SU-DHL-6 (cell line): ENCODE measurements at regions not wholly inside any gene's neighbourhood (a gene's known extent, or its start where the extent isn't known, plus 50 kb on each side); places are given as distances from the start of the nearest gene placed in this dataset.
"Not testable (repeated sequence)": the region's sequence is repeated elsewhere in the genome, so short reads cannot be mapped to it uniquely, and the experiment has no call there.

Experiments used
- H2AFZ ChIP-seq: fragments of 200-600 bp; sonication (generic); 2 replicates; pipeline ENCODE4 v1.6.1; 2014; ENCODE audit warnings: low read depth, mild to moderate bottlenecking, moderate library complexity, mixed read lengths, antibody characterized with exemption, low read length; ENCODE audit not compliant: severe bottlenecking
- H3F3A ChIP-seq: fragments of 200-600 bp; shearing (Covaris generic); 2 replicates; pipeline ENCODE4 v1.6.0; 2016; ENCODE audit warnings: antibody characterized with exemption, mild to moderate bottlenecking; ENCODE audit not compliant: insufficient read depth
- H3K27ac ChIP-seq: fragments of 200-600 bp; sonication (generic); 2 replicates; pipeline ENCODE4 v1.5.1; 2016; ENCODE audit warnings: low read depth, mild to moderate bottlenecking, low read length, moderate library complexity, mixed read lengths
- H3K27me3 ChIP-seq: fragments of 200-600 bp; sonication (generic), shearing (Covaris generic); 2 replicates; pipeline ENCODE4 v1.6.0; 2014; ENCODE audit warnings: mild to moderate bottlenecking, low read length
- H3K36me3 ChIP-seq: fragments of 200-600 bp; sonication (generic); 2 replicates; pipeline ENCODE4 v1.6.1; 2014; ENCODE audit warnings: mild to moderate bottlenecking, low read length, mixed read lengths
- H3K4me2 ChIP-seq: fragments of 300-600, 200-600 bp; shearing (Covaris generic), sonication (generic); 2 replicates; pipeline ENCODE4 v1.6.0; 2014; ENCODE audit warnings: low read length, low read depth, mild to moderate bottlenecking; ENCODE audit not compliant: poor library complexity, severe bottlenecking
- H3K4me3 ChIP-seq: fragments of 200-600 bp; sonication (generic); 2 replicates; pipeline ENCODE4 v1.5.1; 2014; ENCODE audit warnings: antibody characterized with exemption, low read length, mild to moderate bottlenecking, mixed read lengths; ENCODE audit not compliant: insufficient read depth, poor library complexity, severe bottlenecking
- H3K79me2 ChIP-seq: fragments of 200-600 bp; sonication (generic); 2 replicates; pipeline ENCODE4 v1.6.1; 2014; ENCODE audit warnings: mild to moderate bottlenecking, low read length, moderate library complexity; ENCODE audit not compliant: insufficient read depth
- H3K9ac ChIP-seq: fragments of 200-600 bp; sonication (generic); 2 replicates; pipeline ENCODE4 v1.7.0; 2014; ENCODE audit warnings: mild to moderate bottlenecking, low read length
- H3K9me2 ChIP-seq: fragments of 200-600 bp; sonication (generic); replicated peaks from 2 replicates; pipeline ENCODE4 v1.6.1; 2014; ENCODE audit warnings: low read length; ENCODE audit not compliant: insufficient read depth
- H3K9me3 ChIP-seq: fragments of 200-600 bp; sonication (generic); 2 replicates; pipeline ENCODE4 v1.6.1; 2014; ENCODE audit warnings: low read length, mixed read lengths; ENCODE audit not compliant: insufficient read depth
- H4K20me1 ChIP-seq: fragments of 200-600 bp; sonication (generic); 2 replicates; pipeline ENCODE4 v1.6.1; 2014; ENCODE audit warnings: low read depth, mild to moderate bottlenecking, antibody characterized with exemption, low read length, moderate library complexity, mixed read lengths
- CTCF ChIP-seq: fragments of 200-600 bp; sonication (generic); IDR thresholded peaks from one replicate; pipeline ENCODE4 v1.5.1; 2017; ENCODE audit warnings: antibody characterized with exemption, mild to moderate bottlenecking, low read length, moderate library complexity; ENCODE audit not compliant: insufficient read depth, poor library complexity, severe bottlenecking
- EZH2phosphoT487 ChIP-seq: fragments of 200-600 bp; sonication (generic), shearing (Covaris generic); conservative IDR thresholded peaks from 2 replicates; pipeline ENCODE4 v1.6.1; 2018; ENCODE audit warnings: mild to moderate bottlenecking, antibody characterized with exemption, low read length, moderate library complexity, mixed read lengths

DNA sequence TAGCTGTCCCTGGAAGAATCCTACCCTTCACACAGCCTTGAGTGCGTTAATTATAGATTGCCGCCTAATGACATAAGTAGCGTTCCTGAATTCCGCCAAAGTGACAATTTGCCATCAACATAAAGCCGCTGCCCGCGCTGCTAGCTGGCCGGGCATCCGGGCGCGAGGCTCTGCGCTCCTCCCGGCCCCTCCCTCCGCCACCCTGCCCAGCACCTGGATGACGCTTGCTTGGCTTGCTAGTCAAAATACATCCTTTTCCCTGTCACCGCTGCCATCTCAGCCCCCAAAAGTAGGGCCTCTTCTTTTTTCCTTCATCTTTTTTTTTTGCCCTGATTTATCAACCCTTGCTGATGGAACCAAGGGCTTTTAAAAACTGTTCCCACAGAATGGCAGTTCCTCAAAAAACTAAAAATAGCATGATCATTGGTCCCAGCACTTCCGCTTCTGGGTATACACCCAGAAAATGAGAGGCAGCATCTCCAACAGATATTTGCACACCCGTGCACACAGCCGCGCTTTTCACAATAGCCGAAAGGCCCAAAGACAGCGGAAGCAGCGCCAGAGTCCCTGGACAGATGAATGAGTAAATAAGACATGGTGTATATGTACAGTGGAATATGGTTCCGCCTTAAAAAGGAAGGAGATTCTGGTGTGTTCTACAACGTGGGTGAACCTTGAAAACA is 235.2 kb downstream of the BCL11B start:
- Histone ChIP-seq H3K9me3 (no peaks in the 10 kb centered on the region), H3K9me2 (no peaks in the 10 kb centered on the region), H3K27me3 (no peaks in the 10 kb centered on the region), H4K20me1 (no peaks in the 10 kb centered on the region), H3F3A (no peaks in the 10 kb centered on the region), H3K4me2 (no peak overlapping the region), H2AFZ (no peak overlapping the region), H3K79me2 (no peaks in the 10 kb centered on the region), H3K27ac (no peak overlapping the region), H3K36me3 (no peaks in the 10 kb centered on the region), H3K9ac (no peak overlapping the region), H3K4me3 (no peak overlapping the region)
- TF ChIP-seq CTCF (no peak), EZH2phosphoT487 (no peak)

DNA sequence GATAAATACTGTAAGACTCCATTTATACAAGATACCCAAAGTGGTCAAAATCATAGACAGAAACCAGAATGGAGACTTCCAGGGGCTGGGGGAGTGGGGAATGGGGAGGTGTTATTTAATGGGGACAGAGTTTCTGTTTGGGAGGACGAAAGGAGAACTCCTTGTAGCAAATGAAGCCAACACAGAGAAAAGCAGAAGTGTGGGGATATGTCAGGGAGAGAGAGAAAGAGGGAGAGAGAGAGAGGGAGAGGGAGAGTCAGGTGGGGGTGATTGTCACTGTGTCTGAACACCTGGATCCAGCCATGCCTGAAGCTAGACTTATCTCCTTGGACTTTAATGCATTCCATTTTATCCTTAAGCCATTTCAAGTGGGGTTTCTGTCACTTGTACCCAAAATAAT is 234.7 kb downstream of the BCL11B start:
- not testable (repeated sequence) for H3K9me3 ChIP-seq, H3K27ac ChIP-seq, H3F3A ChIP-seq, H3K9me2 ChIP-seq, H3K36me3 ChIP-seq, H3K79me2 ChIP-seq, H3K27me3 ChIP-seq, H4K20me1 ChIP-seq, H3K4me2 ChIP-seq, H3K4me3 ChIP-seq, H3K9ac ChIP-seq, H2AFZ ChIP-seq

DNA sequence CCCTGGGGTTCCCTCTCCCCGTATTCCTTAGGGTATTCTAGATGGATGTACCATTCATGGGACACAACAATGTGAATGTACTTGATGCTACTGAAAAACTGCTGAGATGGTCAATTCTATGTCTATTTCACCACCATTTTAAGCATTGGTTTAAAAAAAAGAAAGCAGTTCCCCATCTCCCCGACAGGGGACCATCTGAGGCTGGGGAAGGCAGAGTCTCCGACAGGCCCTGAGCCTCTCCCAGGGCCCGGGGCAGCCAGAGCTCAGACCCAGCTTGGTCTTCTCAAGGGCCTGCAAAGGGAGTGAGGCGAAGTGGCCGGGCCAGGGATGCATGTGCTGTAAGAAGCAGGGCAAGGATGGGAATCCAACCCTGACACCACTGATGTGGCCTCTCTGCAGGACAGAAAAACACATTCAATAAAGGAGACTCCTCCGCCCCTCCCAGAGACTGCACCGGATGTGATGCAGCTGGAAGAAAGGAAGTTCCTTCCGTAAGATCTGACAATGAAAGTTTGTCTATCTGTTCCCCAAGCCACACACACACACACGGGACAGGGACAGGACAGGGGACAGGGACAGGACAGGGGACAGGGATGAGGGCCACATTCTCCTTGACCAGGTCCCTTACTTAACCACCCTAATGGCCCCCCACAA is 234.1 kb downstream of the BCL11B start:
- no peaks in the 10 kb centered on the region for H3K79me2 ChIP-seq
- H3K4me2 ChIP-seq = no peak overlapping the region

More for the DNA sequence above, 234.1 kb downstream of the BCL11B start:
- no peaks in the 10 kb centered on the region for H3F3A ChIP-seq
- H3K9ac ChIP-seq = no peak overlapping the region
- H3K27me3 ChIP-seq = no peaks in the 10 kb centered on the region
- no peak overlapping the region for H3K4me3 ChIP-seq
- no peak for TF ChIP-seq EZH2phosphoT487
- no peak for TF ChIP-seq CTCF
- no peaks in the 10 kb centered on the region for H4K20me1 ChIP-seq
- no peaks in the 10 kb centered on the region for H3K36me3 ChIP-seq
- H3K9me3 ChIP-seq = no peaks in the 10 kb centered on the region
- no peak overlapping the region for H3K27ac ChIP-seq
- H2AFZ ChIP-seq = no peak overlapping the region
- H3K9me2 ChIP-seq = no peaks in the 10 kb centered on the region
